SK-N-SH (cell line): ENCODE measurements at regions not wholly inside any gene's neighbourhood (a gene's known extent, or its start where the extent isn't known, plus 50 kb on each side); places are given as distances from the start of the nearest gene placed in this dataset.
"Not testable (repeated sequence)": the region's sequence is repeated elsewhere in the genome, so short reads cannot be mapped to it uniquely, and the experiment has no call there.

ENCODE experiments used
- CTCF ChIA-PET: fragments of 300-600, 350-600 bp; formaldehyde crosslinking; extraction: SDS; loops from one replicate; lab custom pipeline; 2021; lab: Yijun Ruan, JAX
- POLR2A ChIA-PET: fragments of 350-600 bp; sonication (Branson Sonifier 250); formaldehyde crosslinking; extraction: SDS; loops from one replicate; lab custom pipeline; 2020; ENCODE audit warnings: antibody characterized with exemption, inconsistent platforms; lab: Yijun Ruan, JAX
- DNase-seq: peaks from one replicate; pipeline ENCODE4 v3.0.0; 2012
- H2AFZ ChIP-seq: fragments of 200-600 bp; sonication (generic); 2 replicates; pipeline ENCODE4 v1.8.1; 2016; ENCODE audit warnings: antibody characterized with exemption, mild to moderate bottlenecking, low read depth
- H3F3A ChIP-seq: fragments of 200-600 bp; sonication (generic); replicated peaks from 2 replicates; pipeline ENCODE3; 2016; ENCODE audit warnings: antibody characterized with exemption, mild to moderate bottlenecking; ENCODE audit not compliant: insufficient read depth
- H3K27ac ChIP-seq, 2 experiments: fragments of 200-500 bp in 1 of 2; fragments of 200-600 bp in 1 of 2; sonication (Bioruptor generic) in 1 of 2; sonication (generic), shearing (Covaris generic) in 1 of 2; 2 replicates each; pipeline versions ENCODE4 v1.5.1 to v1.6.1; 2014 to 2016; ENCODE audit warnings: low read depth in 2 of 2, inconsistent platforms in 1 of 2, low read length in 1 of 2, mild to moderate bottlenecking in 1 of 2, mixed read lengths in 1 of 2
- H3K27me3 ChIP-seq: fragments of 200-600 bp; sonication (generic), shearing (Covaris generic); 2 replicates; pipeline ENCODE4 v1.6.1; 2016; ENCODE audit warnings: mixed run types; ENCODE audit not compliant: insufficient read depth
- H3K36me3 ChIP-seq, 2 experiments: fragments of 200-500 bp in 1 of 2; fragments of 200-600 bp in 1 of 2; sonication (Bioruptor generic) in 1 of 2; sonication (generic) in 1 of 2; replicated peaks in 1 of 2; 2 replicates each; pipeline versions ENCODE3 to v1.5.1; 2014 to 2016; ENCODE audit warnings: low read length in 1 of 2, mild to moderate bottlenecking in 1 of 2; ENCODE audit not compliant: insufficient read depth in 2 of 2, control insufficient read depth in 1 of 2
- H3K4me1 ChIP-seq, 2 experiments: fragments of 200-500 bp in 1 of 2; fragments of 200-600 bp in 1 of 2; sonication (Bioruptor generic) in 1 of 2; sonication (generic), shearing (Covaris generic) in 1 of 2; 2 replicates each; pipeline versions ENCODE4 v1.5.1 to v1.6.1; 2014 to 2016; ENCODE audit warnings: low read depth in 1 of 2, low read length in 1 of 2, mixed run types in 1 of 2; ENCODE audit not compliant: insufficient read depth in 2 of 2, control insufficient read depth in 1 of 2
- H3K4me2 ChIP-seq: fragments of 200-600 bp; sonication (generic), shearing (Covaris generic); 2 replicates; pipeline ENCODE4 v1.6.1; 2017; ENCODE audit warnings: mixed run types
- H3K4me3 ChIP-seq, 2 experiments: fragments of 200-500 bp in 1 of 2; fragments of 200-600 bp in 1 of 2; sonication (Bioruptor generic) in 1 of 2; sonication (generic), shearing (Covaris generic) in 1 of 2; 2 replicates each; pipeline versions ENCODE4 v1.5.1 to v1.8.1; 2014 to 2016; ENCODE audit warnings: low read depth in 2 of 2, inconsistent platforms in 1 of 2, low read length in 1 of 2, mild to moderate bottlenecking in 1 of 2, mixed read lengths in 1 of 2, moderate library complexity in 1 of 2
- H3K79me2 ChIP-seq: fragments of 200-600 bp; sonication (generic); 2 replicates; pipeline ENCODE4 v1.8.1; 2017; ENCODE audit warnings: mild to moderate bottlenecking; ENCODE audit not compliant: insufficient read depth
- H3K9ac ChIP-seq: fragments of 200-600 bp; sonication (generic); 2 replicates; pipeline ENCODE4 v1.6.1; 2017; ENCODE audit warnings: mixed run types
- H3K9me2 ChIP-seq: fragments of 200-600 bp; sonication (generic); 2 replicates; pipeline ENCODE4 v1.6.1; 2017; ENCODE audit warnings: mixed run types
- H3K9me3 ChIP-seq: fragments of 200-600 bp; sonication (generic); 2 replicates; pipeline ENCODE4 v1.6.1; 2017; ENCODE audit warnings: mixed run types, mild to moderate bottlenecking, moderate library complexity
- H4K20me1 ChIP-seq: fragments of 200-600 bp; sonication (generic); 2 replicates; pipeline ENCODE4 v1.6.1; 2017; ENCODE audit warnings: mild to moderate bottlenecking, mixed run types; ENCODE audit not compliant: insufficient read depth
- CHD2 ChIP-seq: fragments of 150-350 bp; IDR thresholded peaks from 2 replicates; pipeline ENCODE4 v1.6.1; 2018; ENCODE audit warnings: low read length; ENCODE audit not compliant: partially characterized antibody
- EP300 ChIP-seq, 2 experiments: IDR thresholded peaks; 2 replicates each; pipeline versions ENCODE4 v1.4.0 to v1.6.1; 2012; ENCODE audit warnings: borderline replicate concordance in 1 of 2, low read depth in 1 of 2, low read length in 1 of 2
- EZH2phosphoT487 ChIP-seq: fragments of 200-600 bp; sonication (generic); IDR thresholded peaks from 2 replicates; pipeline ENCODE4 v1.6.1; 2017; ENCODE audit warnings: low read depth, mixed run types, mild to moderate bottlenecking, antibody characterized with exemption, moderate library complexity, borderline replicate concordance
- FOXM1 ChIP-seq: IDR thresholded peaks from 2 replicates; pipeline ENCODE4 v1.4.0; 2012; ENCODE audit warnings: low read depth, mild to moderate bottlenecking
- GABPA ChIP-seq: IDR thresholded peaks from 2 replicates; pipeline ENCODE4 v1.4.0; 2012; ENCODE audit warnings: low read depth, mild to moderate bottlenecking
- GATA2 ChIP-seq: sonication (generic); formaldehyde crosslinking; IDR thresholded peaks from 2 replicates; pipeline ENCODE4 v1.5.0; 2020; ENCODE audit warnings: mild to moderate bottlenecking, missing genetic modification reagents
- MEF2A ChIP-seq: IDR thresholded peaks from 2 replicates; pipeline ENCODE4 v1.4.0; 2012; ENCODE audit warnings: low read depth, borderline replicate concordance
- RAD21 ChIP-seq: IDR thresholded peaks from 2 replicates; pipeline ENCODE4 v1.6.1; 2012; ENCODE audit warnings: mild to moderate bottlenecking, low read length
- RCOR1 ChIP-seq: fragments of 150-350 bp; IDR thresholded peaks from 2 replicates; pipeline ENCODE4 v1.6.1; 2017; ENCODE audit warnings: antibody characterized with exemption, low read length
- RFX5 ChIP-seq: IDR thresholded peaks from 2 replicates; pipeline ENCODE4 v1.6.1; 2012; ENCODE audit warnings: mild to moderate bottlenecking, improper control_type of control experiment, low read length
- RXRA ChIP-seq: IDR thresholded peaks from 2 replicates; pipeline ENCODE4 v1.4.0; 2012; ENCODE audit warnings: low read depth, mild to moderate bottlenecking, borderline replicate concordance
- TEAD4 ChIP-seq: IDR thresholded peaks from 2 replicates; pipeline ENCODE4 v1.4.0; 2012; ENCODE audit warnings: mild to moderate bottlenecking, borderline replicate concordance; ENCODE audit not compliant: insufficient read depth
- WGBS: methylation state at CpG from one replicate; pipeline ENCODE4 v1.1.6; 2017; ENCODE audit warnings: low lambda C conversion rate; 5-methylcytosine and 5-hydroxymethylcytosine counted together
- TF ChIP-seq, protein P1 (sequence below): fragments of 150-350 bp; IDR thresholded peaks from 2 replicates; pipeline ENCODE4 v1.6.1; 2017; ENCODE audit warnings: antibody characterized with exemption, low read length, low read depth, borderline replicate concordance
- TF ChIP-seq, protein P2 (sequence below): IDR thresholded peaks from 2 replicates; pipeline ENCODE4 v1.4.0; 2012; ENCODE audit warnings: low read depth, borderline replicate concordance
- TF ChIP-seq, protein P3 (sequence below): fragments of 200-600 bp; sonication (generic); IDR thresholded peaks from 2 replicates; pipeline ENCODE4 v1.6.1; 2017; ENCODE audit warnings: antibody characterized with exemption, mild to moderate bottlenecking, moderate library complexity
- TF ChIP-seq, protein P4 (sequence below): IDR thresholded peaks from 2 replicates; pipeline ENCODE4 v1.4.0; 2012; ENCODE audit warnings: low read depth, borderline replicate concordance
- TF ChIP-seq, protein P5 (sequence below): IDR thresholded peaks from 2 replicates; pipeline ENCODE4; 2012
- TF ChIP-seq, protein P6 (sequence below): IDR thresholded peaks from 2 replicates; pipeline ENCODE4 v1.4.0; 2012; ENCODE audit warnings: low read depth
- TF ChIP-seq, protein P7 (sequence below): fragments of 150-350 bp; IDR thresholded peaks from 2 replicates; pipeline ENCODE4 v1.6.1; 2016; ENCODE audit warnings: mild to moderate bottlenecking, low read depth, low read length

DNA sequence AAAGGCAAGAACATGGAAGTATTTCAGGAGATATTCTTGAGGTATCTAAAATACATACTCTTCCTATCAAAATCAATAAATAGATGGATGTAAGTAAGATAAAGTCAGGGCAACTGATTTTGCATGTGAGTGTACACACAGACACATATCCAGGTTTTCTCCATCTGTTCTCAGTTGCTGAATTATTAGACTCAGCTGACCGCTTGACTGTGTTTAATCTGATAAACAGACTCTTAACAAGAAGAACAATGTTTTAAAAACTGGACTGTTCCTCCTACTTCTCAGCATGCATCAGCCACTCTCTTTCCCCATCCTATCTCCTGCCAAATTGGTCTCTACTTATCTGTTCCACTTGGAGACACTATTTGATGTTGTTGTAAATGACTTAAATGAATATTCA is 73.5 kb downstream of the GOLGA8G start:
- no peak for TF ChIP-seq TEAD4
- TF ChIP-seq, protein P1, sequence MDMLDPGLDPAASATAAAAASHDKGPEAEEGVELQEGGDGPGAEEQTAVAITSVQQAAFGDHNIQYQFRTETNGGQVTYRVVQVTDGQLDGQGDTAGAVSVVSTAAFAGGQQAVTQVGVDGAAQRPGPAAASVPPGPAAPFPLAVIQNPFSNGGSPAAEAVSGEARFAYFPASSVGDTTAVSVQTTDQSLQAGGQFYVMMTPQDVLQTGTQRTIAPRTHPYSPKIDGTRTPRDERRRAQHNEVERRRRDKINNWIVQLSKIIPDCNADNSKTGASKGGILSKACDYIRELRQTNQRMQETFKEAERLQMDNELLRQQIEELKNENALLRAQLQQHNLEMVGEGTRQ = no peak
- TF ChIP-seq, protein P2, sequence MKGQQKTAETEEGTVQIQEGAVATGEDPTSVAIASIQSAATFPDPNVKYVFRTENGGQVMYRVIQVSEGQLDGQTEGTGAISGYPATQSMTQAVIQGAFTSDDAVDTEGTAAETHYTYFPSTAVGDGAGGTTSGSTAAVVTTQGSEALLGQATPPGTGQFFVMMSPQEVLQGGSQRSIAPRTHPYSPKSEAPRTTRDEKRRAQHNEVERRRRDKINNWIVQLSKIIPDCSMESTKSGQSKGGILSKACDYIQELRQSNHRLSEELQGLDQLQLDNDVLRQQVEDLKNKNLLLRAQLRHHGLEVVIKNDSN = no peak
- TF ChIP-seq, protein P3, sequence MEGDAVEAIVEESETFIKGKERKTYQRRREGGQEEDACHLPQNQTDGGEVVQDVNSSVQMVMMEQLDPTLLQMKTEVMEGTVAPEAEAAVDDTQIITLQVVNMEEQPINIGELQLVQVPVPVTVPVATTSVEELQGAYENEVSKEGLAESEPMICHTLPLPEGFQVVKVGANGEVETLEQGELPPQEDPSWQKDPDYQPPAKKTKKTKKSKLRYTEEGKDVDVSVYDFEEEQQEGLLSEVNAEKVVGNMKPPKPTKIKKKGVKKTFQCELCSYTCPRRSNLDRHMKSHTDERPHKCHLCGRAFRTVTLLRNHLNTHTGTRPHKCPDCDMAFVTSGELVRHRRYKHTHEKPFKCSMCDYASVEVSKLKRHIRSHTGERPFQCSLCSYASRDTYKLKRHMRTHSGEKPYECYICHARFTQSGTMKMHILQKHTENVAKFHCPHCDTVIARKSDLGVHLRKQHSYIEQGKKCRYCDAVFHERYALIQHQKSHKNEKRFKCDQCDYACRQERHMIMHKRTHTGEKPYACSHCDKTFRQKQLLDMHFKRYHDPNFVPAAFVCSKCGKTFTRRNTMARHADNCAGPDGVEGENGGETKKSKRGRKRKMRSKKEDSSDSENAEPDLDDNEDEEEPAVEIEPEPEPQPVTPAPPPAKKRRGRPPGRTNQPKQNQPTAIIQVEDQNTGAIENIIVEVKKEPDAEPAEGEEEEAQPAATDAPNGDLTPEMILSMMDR = no peak
- TF ChIP-seq, protein P4, sequence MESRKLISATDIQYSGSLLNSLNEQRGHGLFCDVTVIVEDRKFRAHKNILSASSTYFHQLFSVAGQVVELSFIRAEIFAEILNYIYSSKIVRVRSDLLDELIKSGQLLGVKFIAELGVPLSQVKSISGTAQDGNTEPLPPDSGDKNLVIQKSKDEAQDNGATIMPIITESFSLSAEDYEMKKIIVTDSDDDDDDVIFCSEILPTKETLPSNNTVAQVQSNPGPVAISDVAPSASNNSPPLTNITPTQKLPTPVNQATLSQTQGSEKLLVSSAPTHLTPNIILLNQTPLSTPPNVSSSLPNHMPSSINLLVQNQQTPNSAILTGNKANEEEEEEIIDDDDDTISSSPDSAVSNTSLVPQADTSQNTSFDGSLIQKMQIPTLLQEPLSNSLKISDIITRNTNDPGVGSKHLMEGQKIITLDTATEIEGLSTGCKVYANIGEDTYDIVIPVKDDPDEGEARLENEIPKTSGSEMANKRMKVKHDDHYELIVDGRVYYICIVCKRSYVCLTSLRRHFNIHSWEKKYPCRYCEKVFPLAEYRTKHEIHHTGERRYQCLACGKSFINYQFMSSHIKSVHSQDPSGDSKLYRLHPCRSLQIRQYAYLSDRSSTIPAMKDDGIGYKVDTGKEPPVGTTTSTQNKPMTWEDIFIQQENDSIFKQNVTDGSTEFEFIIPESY = no peak
- no peak for TF ChIP-seq CHD2
- TF ChIP-seq MEF2A = no peak
- TF ChIP-seq GABPA = no peak
- TF ChIP-seq, protein P5, sequence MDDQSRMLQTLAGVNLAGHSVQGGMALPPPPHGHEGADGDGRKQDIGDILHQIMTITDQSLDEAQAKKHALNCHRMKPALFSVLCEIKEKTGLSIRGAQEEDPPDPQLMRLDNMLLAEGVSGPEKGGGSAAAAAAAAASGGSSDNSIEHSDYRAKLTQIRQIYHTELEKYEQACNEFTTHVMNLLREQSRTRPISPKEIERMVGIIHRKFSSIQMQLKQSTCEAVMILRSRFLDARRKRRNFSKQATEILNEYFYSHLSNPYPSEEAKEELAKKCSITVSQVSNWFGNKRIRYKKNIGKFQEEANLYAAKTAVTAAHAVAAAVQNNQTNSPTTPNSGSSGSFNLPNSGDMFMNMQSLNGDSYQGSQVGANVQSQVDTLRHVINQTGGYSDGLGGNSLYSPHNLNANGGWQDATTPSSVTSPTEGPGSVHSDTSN = no peak
- no peak for TF ChIP-seq RFX5
- TF ChIP-seq, protein P6, sequence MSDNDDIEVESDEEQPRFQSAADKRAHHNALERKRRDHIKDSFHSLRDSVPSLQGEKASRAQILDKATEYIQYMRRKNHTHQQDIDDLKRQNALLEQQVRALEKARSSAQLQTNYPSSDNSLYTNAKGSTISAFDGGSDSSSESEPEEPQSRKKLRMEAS = no peak
- TF ChIP-seq EZH2phosphoT487 = no peak
- no peak for TF ChIP-seq RXRA
- TF ChIP-seq RCOR1 = peak; percentile 58; the same call in 1 of the 2 replicates
- TF ChIP-seq EP300 (IDR thresholded peaks at IDR 0.05; ENCODE audit: borderline replicate concordance in 1 of 2, low read depth in 1 of 2, low read length in 1 of 2) = 0 out of 4 replicates have a peak, but pooled peaks of 1 of the 2 experiments have one; percentile 19
- TF ChIP-seq, protein P7, sequence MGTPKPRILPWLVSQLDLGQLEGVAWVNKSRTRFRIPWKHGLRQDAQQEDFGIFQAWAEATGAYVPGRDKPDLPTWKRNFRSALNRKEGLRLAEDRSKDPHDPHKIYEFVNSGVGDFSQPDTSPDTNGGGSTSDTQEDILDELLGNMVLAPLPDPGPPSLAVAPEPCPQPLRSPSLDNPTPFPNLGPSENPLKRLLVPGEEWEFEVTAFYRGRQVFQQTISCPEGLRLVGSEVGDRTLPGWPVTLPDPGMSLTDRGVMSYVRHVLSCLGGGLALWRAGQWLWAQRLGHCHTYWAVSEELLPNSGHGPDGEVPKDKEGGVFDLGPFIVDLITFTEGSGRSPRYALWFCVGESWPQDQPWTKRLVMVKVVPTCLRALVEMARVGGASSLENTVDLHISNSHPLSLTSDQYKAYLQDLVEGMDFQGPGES = no peak
- peak; percentile 23; the same call in 1 of the 2 replicates for TF ChIP-seq GATA2 (CRISPR knock-in tag)
- no peak; the same call in 1 of the 2 replicates for TF ChIP-seq RAD21
- no peak for TF ChIP-seq FOXM1
- 15% methylated on average over 1 of the region's 1 CpG for WGBS
- H3F3A ChIP-seq = no peaks in the 10 kb centered on the region
- ChIA-PET CTCF (no interaction called here), POLR2A (no interaction called here)
- peaks cover 0 to 15% of the 10 kb centered on the region in 2 experiments; a peak in 2 of 4 replicates for H3K4me1 ChIP-seq
- H3K36me3 ChIP-seq = no peaks in the 10 kb centered on the region
- no peak overlapping the region for H3K4me2 ChIP-seq
- H3K9ac ChIP-seq = no peak overlapping the region
- no peak overlapping the region for H2AFZ ChIP-seq
- no peaks in the 10 kb centered on the region for H3K9me3 ChIP-seq
- H3K79me2 ChIP-seq = no peaks in the 10 kb centered on the region
- H3K27ac ChIP-seq = peak overlapping the region in 1 of 2 experiments; percentile 22; a peak in 2 of 4 replicates
- no peak overlapping the region for H3K4me3 ChIP-seq
- 0 out of 2 replicates have a peak, but pooled peaks cover 5% of the 10 kb centered on the region for H3K9me2 ChIP-seq
- no peaks in the 10 kb centered on the region for H4K20me1 ChIP-seq
- H3K27me3 ChIP-seq = peaks cover 22% of the 10 kb centered on the region
- DNase-seq = peak; percentile 33

DNA sequence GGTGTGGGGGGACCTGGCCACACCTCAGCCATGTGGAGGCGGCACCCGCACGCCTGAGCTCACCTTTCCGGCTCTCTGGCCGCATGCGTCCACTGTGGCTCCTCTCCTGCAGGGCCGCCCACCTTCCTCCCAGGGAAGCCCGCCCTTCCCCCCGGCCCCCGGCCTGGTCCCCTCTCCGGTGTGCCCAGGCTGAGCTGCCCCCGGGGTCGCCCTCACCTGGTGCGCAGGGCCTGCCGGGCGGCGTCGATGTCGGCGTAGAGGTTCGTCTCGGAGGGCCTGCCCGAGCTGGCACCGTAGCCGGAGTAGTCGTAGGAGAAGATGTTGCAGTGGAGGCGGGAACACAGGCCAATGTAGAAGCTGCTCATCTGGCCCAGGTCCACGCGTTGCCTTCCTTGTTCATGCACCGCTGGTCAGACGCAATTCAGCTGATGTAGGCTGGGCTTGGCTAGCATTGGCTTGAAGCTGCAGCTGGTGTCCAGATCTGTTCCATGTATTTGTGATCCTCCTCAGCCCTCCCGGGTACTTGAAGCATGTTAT is 75.3 kb downstream of the GOLGA8G start:
- H3K79me2 ChIP-seq, H3K4me3 ChIP-seq, H3K27ac ChIP-seq, H3K9ac ChIP-seq, H3F3A ChIP-seq, H2AFZ ChIP-seq, H3K4me2 ChIP-seq, H4K20me1 ChIP-seq, H3K36me3 ChIP-seq, H3K9me2 ChIP-seq, POLR2A ChIA-PET, H3K9me3 ChIP-seq: not testable (repeated sequence)
- peak; percentile 52 for DNase-seq
- Histone ChIP-seq H3K4me1 (peaks cover 0 to 15% of the 10 kb centered on the region in 2 experiments; a peak in 2 of 4 replicates), H3K27me3 (peaks cover 22% of the 10 kb centered on the region)
- CTCF ChIA-PET = interaction anchor here (1.1 kb wide), 1 partner anchor 331 kb away, joined by 3 read pairs; no protein-coding TSS in a partner anchor
- WGBS = 67% methylated on average over 26 of the region's 32 CpGs
